ENCODE measurements at regions not wholly inside any gene's neighbourhood (a gene's known extent, or its start where the extent isn't known, plus 50 kb on each side); places are given as distances from the start of the nearest gene placed in this dataset.

- Histone ChIP-seq H4K91ac (ENCODE audit: insufficient read length, low read depth, low read length) (no peak overlapping the region), H3K27me3 (ENCODE audit: insufficient read depth, low read length) (no peaks in the 10 kb centered on the region), H3K9ac (ENCODE audit: extremely low read depth, insufficient read length, low read length) (no peak overlapping the region), H2BK5ac (ENCODE audit: insufficient read length, low read length) (no peak overlapping the region), H2AFZ (ENCODE audit: low read length) (no peak overlapping the region), H3K79me1 (ENCODE audit: insufficient read depth, low read depth, low read length, poor library complexity, severe bottlenecking) (no peaks in the 10 kb centered on the region), H3K4me2 (ENCODE audit: insufficient read depth, insufficient read length, low read length) (no peak overlapping the region), H3K23me2 (ENCODE audit: insufficient read length, low read depth, low read length, poor library complexity, severe bottlenecking) (no peaks in the 10 kb centered on the region), H3T11ph (ENCODE audit: low read length) (no peak overlapping the region), H2AK5ac (ENCODE audit: insufficient read length, low read length) (no peak overlapping the region), H3K27ac (ENCODE audit: insufficient read length, low read depth, low read length) (no peak overlapping the region), H3K9me3 (ENCODE audit: control insufficient read depth, low read depth, low read length) (no peaks in the 10 kb centered on the region), H3K56ac (ENCODE audit: insufficient read length, low read depth, low read length) (no peak overlapping the region), H3K79me2 (ENCODE audit: insufficient read depth, low read length) (no peaks in the 10 kb centered on the region), H3K4me1 (ENCODE audit: insufficient read depth, low read length) (no peaks in the 10 kb centered on the region; the same call in 1 of the 2 replicates), H2BK12ac (ENCODE audit: insufficient read length, low read depth, low read length) (no peak overlapping the region), H4K8ac (replicated peaks; ENCODE audit: insufficient read length, low read depth, low read length) (no peak overlapping the region), H3K23ac (ENCODE audit: insufficient read length, low read depth, low read length) (no peak overlapping the region), H3K14ac (ENCODE audit: insufficient read depth, low read length) (no peak overlapping the region), H2BK15ac (ENCODE audit: low read depth, low read length) (no peak overlapping the region), H3K4ac (ENCODE audit: low read depth, low read length) (no peak overlapping the region), H3K18ac (ENCODE audit: insufficient read length, low read depth, low read length) (no peak overlapping the region), H4K5ac (ENCODE audit: insufficient read length, low read depth, low read length) (no peak overlapping the region), H2BK120ac (ENCODE audit: low read depth, low read length, poor library complexity, severe bottlenecking) (no peak overlapping the region), H4K20me1 (ENCODE audit: control insufficient read depth, insufficient read depth, insufficient read length) (no peaks in the 10 kb centered on the region), H2BK20ac (ENCODE audit: low read depth, low read length, poor library complexity, severe bottlenecking) (no peak overlapping the region)
- DNase-seq = no peak
- Mint-ChIP-seq H3K27me3 (ENCODE audit: low read depth) (peaks cover 19% of the 10 kb centered on the region), H3K4me3 (no peak overlapping the region), H3K4me1 (peaks cover 37 to 40% of the 10 kb centered on the region in 2 experiments), H3K9me3 (peaks cover 19 to 22% of the 10 kb centered on the region in 2 experiments; a peak in 4 of 5 replicates), H3K27ac (no peak overlapping the region), H3K36me3 (ENCODE audit: insufficient read depth in 1 of 3, low read depth in 3 of 3) (peaks cover 6 to 37% (median 18%) of the 10 kb centered on the region in 3 experiments)
- WGBS (ENCODE audit: extremely low coverage, insufficient read length, low lambda C conversion rate) = no CpG with 5 or more reads among the region's 3 CpGs
- TF ChIP-seq CTCF (conservative IDR thresholded peaks at IDR 0.05) = no peak
These were observed 167.8 kb downstream of the AASDH start for GRCh38 chr4:56219447-56219846.

All from H9 (cell line).